Neural cell (in vitro differentiated cells): ENCODE measurements at regions not wholly inside any gene's neighbourhood (a gene's known extent, or its start where the extent isn't known, plus 50 kb on each side); places are given as distances from the start of the nearest gene placed in this dataset.

Experiments used
- H2AFZ ChIP-seq: fragments of 200-600, 300-800 bp; sonication (generic), shearing (Covaris generic); 2 replicates; pipeline ENCODE4 v1.6.0; 2014; ENCODE audit warnings: low read depth, mild to moderate bottlenecking, antibody characterized with exemption, low read length, moderate library complexity
- H3F3A ChIP-seq: fragments of 200-600 bp; shearing (Covaris generic); 2 replicates; pipeline ENCODE4 v1.6.1; 2016; ENCODE audit warnings: mild to moderate bottlenecking, moderate library complexity, mixed read lengths, antibody characterized with exemption, low read length; ENCODE audit not compliant: insufficient read depth, poor library complexity, severe bottlenecking
- H3K27ac ChIP-seq: fragments of 200-600, 300-800 bp; sonication (generic), shearing (Covaris generic); 2 replicates; pipeline ENCODE4 v1.5.1; 2014; ENCODE audit warnings: mild to moderate bottlenecking, low read length, moderate library complexity
- H3K27me3 ChIP-seq: fragments of 300-800, 200-600 bp; sonication (generic), shearing (Covaris generic); 2 replicates; pipeline ENCODE4 v1.6.0; 2014; ENCODE audit warnings: mild to moderate bottlenecking, low read depth, low read length, moderate library complexity; ENCODE audit not compliant: insufficient read depth
- H3K36me3 ChIP-seq: fragments of 300-800, 200-600 bp; sonication (generic), shearing (Covaris generic); 2 replicates; pipeline ENCODE4 v1.5.1; 2014; ENCODE audit warnings: mild to moderate bottlenecking, antibody characterized with exemption, low read length, moderate library complexity; ENCODE audit not compliant: insufficient read depth
- H3K4me2 ChIP-seq: fragments of 300-800, 200-600 bp; sonication (generic), shearing (Covaris generic); 2 replicates; pipeline ENCODE4 v1.6.0; 2014; ENCODE audit warnings: mild to moderate bottlenecking, low read length
- H3K4me3 ChIP-seq: fragments of 300-800, 200-600 bp; sonication (generic), shearing (Covaris generic); 2 replicates; pipeline ENCODE4 v1.5.1; 2014; ENCODE audit warnings: mild to moderate bottlenecking, low read length, moderate library complexity
- H3K79me2 ChIP-seq: fragments of 200-600 bp; shearing (Covaris generic); replicated peaks from 2 replicates; pipeline ENCODE4 v1.6.0; 2014; ENCODE audit warnings: mild to moderate bottlenecking, low read length, moderate library complexity; ENCODE audit not compliant: insufficient read depth
- H3K9ac ChIP-seq: fragments of 300-800, 200-600 bp; sonication (generic), shearing (Covaris generic); 2 replicates; pipeline ENCODE4 v1.6.1; 2016; ENCODE audit warnings: mild to moderate bottlenecking, low read length, mixed read lengths
- H3K9me2 ChIP-seq: fragments of 200-600 bp; shearing (Covaris generic); 2 replicates; pipeline ENCODE4 v1.6.1; 2016; ENCODE audit warnings: mild to moderate bottlenecking, low read length, mixed read lengths; ENCODE audit not compliant: insufficient read depth
- H3K9me3 ChIP-seq: fragments of 200-600, 300-800 bp; sonication (generic), shearing (Covaris generic); 2 replicates; pipeline ENCODE4 v1.6.1; 2016; ENCODE audit warnings: mild to moderate bottlenecking, mixed run types, low read length, moderate library complexity, mixed read lengths
- H4K20me1 ChIP-seq: fragments of 200-600 bp; shearing (Covaris generic); 2 replicates; pipeline ENCODE4 v1.6.1; 2016; ENCODE audit warnings: mild to moderate bottlenecking, mixed run types; ENCODE audit not compliant: insufficient read depth
- EP300 ChIP-seq: fragments of 450-650 bp; conservative IDR thresholded peaks from 2 replicates; pipeline ENCODE4 v1.6.1; 2014; ENCODE audit warnings: antibody characterized with exemption, mild to moderate bottlenecking, moderate library complexity; ENCODE audit not compliant: poor library complexity, severe bottlenecking
- EZH2 ChIP-seq: fragments of 200-600, 300-800 bp; shearing (Covaris generic), sonication (generic); IDR thresholded peaks from 2 replicates; pipeline ENCODE4 v1.6.1; 2014; ENCODE audit warnings: antibody characterized with exemption, low read length, borderline replicate concordance, mild to moderate bottlenecking; ENCODE audit not compliant: insufficient read depth, poor library complexity, severe bottlenecking
- MXI1 ChIP-seq: fragments of 450-650 bp; conservative IDR thresholded peaks from 2 replicates; pipeline ENCODE4 v1.6.1; 2014; ENCODE audit warnings: antibody characterized with exemption, mild to moderate bottlenecking; ENCODE audit not compliant: poor library complexity, severe bottlenecking
- POLR2AphosphoS5 ChIP-seq: IDR thresholded peaks from 2 replicates; pipeline ENCODE4 v1.6.1; 2012
- RAD21 ChIP-seq: fragments of 450-650 bp; conservative IDR thresholded peaks from 2 replicates; pipeline ENCODE4 v1.6.1; 2014; ENCODE audit warnings: antibody characterized with exemption, mild to moderate bottlenecking, moderate library complexity
- SMC3 ChIP-seq: fragments of 450-650 bp; conservative IDR thresholded peaks from 2 replicates; pipeline ENCODE4 v1.6.1; 2014; ENCODE audit warnings: antibody characterized with exemption, mild to moderate bottlenecking, moderate library complexity; ENCODE audit not compliant: poor library complexity
- TAF1 ChIP-seq: IDR thresholded peaks from 2 replicates; pipeline ENCODE4 v1.6.1; 2012; ENCODE audit warnings: low read depth
- TF ChIP-seq, protein P1 (sequence below): fragments of 450-650 bp; IDR thresholded peaks from 2 replicates; pipeline ENCODE4 v1.5.1; 2014; ENCODE audit warnings: antibody characterized with exemption, mild to moderate bottlenecking, moderate library complexity; ENCODE audit not compliant: poor library complexity, severe bottlenecking
- TF ChIP-seq, protein P2 (sequence below): IDR thresholded peaks from 2 replicates; pipeline ENCODE4 v1.6.1; 2012; ENCODE audit warnings: borderline replicate concordance

DNA sequence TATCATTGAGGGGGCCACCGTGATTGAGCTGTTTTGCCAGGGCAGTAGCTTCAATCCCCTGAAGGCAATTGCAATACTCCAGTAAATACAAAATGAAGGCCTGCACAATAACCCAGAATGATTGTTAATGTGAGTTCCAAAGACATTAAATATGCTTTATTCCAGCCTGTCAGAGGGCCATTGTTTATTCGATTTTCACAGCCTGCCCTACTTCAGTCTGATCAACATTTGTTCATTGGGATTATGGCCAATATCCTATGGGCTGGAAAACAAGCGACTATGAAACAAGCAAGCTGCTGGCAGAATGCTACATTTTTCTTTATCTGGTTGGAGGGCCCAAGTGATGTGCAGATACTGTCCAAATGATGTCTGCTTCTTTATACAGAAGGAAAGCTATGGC, 543.1 kb downstream of the TLE1 start:
- Histone ChIP-seq H3K79me2 (no peaks in the 10 kb centered on the region), H4K20me1 (no peaks in the 10 kb centered on the region), H3K9ac (no peak overlapping the region), H3F3A (peaks cover 4% of the 10 kb centered on the region), H3K4me3 (no peak overlapping the region), H3K27ac (no peak overlapping the region), H3K9me2 (no peaks in the 10 kb centered on the region), H3K4me2 (no peak overlapping the region), H2AFZ (no peak overlapping the region), H3K9me3 (no peaks in the 10 kb centered on the region), H3K27me3 (no peaks in the 10 kb centered on the region), H3K36me3 (no peaks in the 10 kb centered on the region)
- TF ChIP-seq SMC3 (no peak), TAF1 (no peak), EP300 (no peak), RAD21 (no peak)

DNA sequence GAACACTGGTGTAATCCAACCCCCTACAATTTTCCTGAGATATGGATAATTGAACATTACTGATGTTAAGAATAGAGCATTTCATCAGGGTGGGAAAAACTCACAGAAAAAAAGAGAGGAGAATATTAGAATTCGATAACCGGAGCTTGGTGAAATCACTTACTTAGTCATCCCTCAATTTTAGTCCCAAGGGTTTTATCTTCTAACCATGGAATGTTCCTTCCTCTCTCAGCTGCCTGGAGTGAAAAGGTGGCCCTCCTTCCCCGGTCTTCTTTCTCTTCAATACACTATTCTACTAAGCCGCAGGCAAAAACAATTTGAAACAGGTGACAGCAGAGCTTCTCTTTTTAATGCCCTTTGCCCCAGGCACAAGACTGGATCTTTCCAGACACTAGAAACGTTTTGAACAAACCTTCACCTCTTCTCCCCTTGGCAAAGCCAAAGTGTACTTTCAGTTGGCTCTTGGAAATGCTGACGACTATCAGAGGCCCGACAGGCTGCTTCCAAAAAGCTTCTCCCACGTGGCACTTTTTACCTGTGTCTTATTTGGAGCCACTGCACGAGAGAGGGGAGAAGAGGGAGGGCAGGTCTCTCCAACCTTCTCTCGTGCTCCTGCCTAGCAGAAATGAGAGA, 543.9 kb downstream of the TLE1 start:
- Histone ChIP-seq H3K9ac (no peak overlapping the region), H3K27me3 (no peaks in the 10 kb centered on the region), H3F3A (peaks cover 4% of the 10 kb centered on the region), H4K20me1 (no peaks in the 10 kb centered on the region), H3K27ac (no peak overlapping the region), H3K4me3 (no peak overlapping the region), H3K36me3 (no peaks in the 10 kb centered on the region), H3K4me2 (no peak overlapping the region), H3K9me3 (no peaks in the 10 kb centered on the region), H3K79me2 (no peaks in the 10 kb centered on the region), H2AFZ (no peak overlapping the region), H3K9me2 (no peaks in the 10 kb centered on the region)
- no peak for TF ChIP-seq MXI1
- TF ChIP-seq TAF1 = no peak
- TF ChIP-seq SMC3 = no peak
- TF ChIP-seq, protein P1, sequence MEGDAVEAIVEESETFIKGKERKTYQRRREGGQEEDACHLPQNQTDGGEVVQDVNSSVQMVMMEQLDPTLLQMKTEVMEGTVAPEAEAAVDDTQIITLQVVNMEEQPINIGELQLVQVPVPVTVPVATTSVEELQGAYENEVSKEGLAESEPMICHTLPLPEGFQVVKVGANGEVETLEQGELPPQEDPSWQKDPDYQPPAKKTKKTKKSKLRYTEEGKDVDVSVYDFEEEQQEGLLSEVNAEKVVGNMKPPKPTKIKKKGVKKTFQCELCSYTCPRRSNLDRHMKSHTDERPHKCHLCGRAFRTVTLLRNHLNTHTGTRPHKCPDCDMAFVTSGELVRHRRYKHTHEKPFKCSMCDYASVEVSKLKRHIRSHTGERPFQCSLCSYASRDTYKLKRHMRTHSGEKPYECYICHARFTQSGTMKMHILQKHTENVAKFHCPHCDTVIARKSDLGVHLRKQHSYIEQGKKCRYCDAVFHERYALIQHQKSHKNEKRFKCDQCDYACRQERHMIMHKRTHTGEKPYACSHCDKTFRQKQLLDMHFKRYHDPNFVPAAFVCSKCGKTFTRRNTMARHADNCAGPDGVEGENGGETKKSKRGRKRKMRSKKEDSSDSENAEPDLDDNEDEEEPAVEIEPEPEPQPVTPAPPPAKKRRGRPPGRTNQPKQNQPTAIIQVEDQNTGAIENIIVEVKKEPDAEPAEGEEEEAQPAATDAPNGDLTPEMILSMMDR = no peak
- TF ChIP-seq RAD21 = no peak
- TF ChIP-seq EP300 = no peak
- TF ChIP-seq, protein P2, sequence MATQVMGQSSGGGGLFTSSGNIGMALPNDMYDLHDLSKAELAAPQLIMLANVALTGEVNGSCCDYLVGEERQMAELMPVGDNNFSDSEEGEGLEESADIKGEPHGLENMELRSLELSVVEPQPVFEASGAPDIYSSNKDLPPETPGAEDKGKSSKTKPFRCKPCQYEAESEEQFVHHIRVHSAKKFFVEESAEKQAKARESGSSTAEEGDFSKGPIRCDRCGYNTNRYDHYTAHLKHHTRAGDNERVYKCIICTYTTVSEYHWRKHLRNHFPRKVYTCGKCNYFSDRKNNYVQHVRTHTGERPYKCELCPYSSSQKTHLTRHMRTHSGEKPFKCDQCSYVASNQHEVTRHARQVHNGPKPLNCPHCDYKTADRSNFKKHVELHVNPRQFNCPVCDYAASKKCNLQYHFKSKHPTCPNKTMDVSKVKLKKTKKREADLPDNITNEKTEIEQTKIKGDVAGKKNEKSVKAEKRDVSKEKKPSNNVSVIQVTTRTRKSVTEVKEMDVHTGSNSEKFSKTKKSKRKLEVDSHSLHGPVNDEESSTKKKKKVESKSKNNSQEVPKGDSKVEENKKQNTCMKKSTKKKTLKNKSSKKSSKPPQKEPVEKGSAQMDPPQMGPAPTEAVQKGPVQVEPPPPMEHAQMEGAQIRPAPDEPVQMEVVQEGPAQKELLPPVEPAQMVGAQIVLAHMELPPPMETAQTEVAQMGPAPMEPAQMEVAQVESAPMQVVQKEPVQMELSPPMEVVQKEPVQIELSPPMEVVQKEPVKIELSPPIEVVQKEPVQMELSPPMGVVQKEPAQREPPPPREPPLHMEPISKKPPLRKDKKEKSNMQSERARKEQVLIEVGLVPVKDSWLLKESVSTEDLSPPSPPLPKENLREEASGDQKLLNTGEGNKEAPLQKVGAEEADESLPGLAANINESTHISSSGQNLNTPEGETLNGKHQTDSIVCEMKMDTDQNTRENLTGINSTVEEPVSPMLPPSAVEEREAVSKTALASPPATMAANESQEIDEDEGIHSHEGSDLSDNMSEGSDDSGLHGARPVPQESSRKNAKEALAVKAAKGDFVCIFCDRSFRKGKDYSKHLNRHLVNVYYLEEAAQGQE = no peak
- no peak for TF ChIP-seq EZH2
- no peak for TF ChIP-seq POLR2AphosphoS5
